22Rv1 (cell line): ENCODE measurements at regions not wholly inside any gene's neighbourhood (a gene's known extent, or its start where the extent isn't known, plus 50 kb on each side); places are given as distances from the start of the nearest gene placed in this dataset.

ENCODE experiments used
- CTCF ChIP-seq: fragments of 450-650 bp; IDR thresholded peaks from 2 replicates; pipeline ENCODE4 v1.5.1; 2017; ENCODE audit warnings: mild to moderate bottlenecking
- ZFX ChIP-seq: fragments of 450-650 bp; IDR thresholded peaks from 2 replicates; pipeline ENCODE4 v1.6.1; 2017; ENCODE audit warnings: antibody characterized with exemption, borderline replicate concordance

GRCh38 chr5:143536364-143536763 lies 132.9 kb upstream of the NR3C1 start:
- TF ChIP-seq CTCF (no peak), ZFX (no peak)
